ENCODE measurements at regions not wholly inside any gene's neighbourhood (a gene's known extent, or its start where the extent isn't known, plus 50 kb on each side); places are given as distances from the start of the nearest gene placed in this dataset.

- DNase-seq = no peak
Measured at GRCh38 chr13:76160961-76161925, 525.1 kb downstream of the LMO7 start.

GRCh38 chr13:76160506-76160905 lies 524.4 kb downstream of the LMO7 start:
- DNase-seq = no peak

GRCh38 chr13:76157926-76158325 lies 521.8 kb downstream of the LMO7 start:
- DNase-seq = no peak

GRCh38 chr13:76153239-76153638 lies 517.1 kb downstream of the LMO7 start:
- DNase-seq = no peak

GRCh38 chr13:76148926-76149325 lies 512.8 kb downstream of the LMO7 start:
- DNase-seq = no peak

- no peak for DNase-seq
Measured at GRCh38 chr13:76148374-76148773, 512.2 kb downstream of the LMO7 start.

- no peak for DNase-seq
Measured at GRCh38 chr13:76132532-76132931, 496.4 kb downstream of the LMO7 start.

GRCh38 chr13:76131551-76131950 lies 495.4 kb downstream of the LMO7 start:
- no peak for DNase-seq

- DNase-seq = no peak
Measured at GRCh38 chr13:76129305-76130000, 493.3 kb downstream of the LMO7 start.

GRCh38 chr13:76127922-76128321 lies 491.8 kb downstream of the LMO7 start:
- DNase-seq = no peak

- no peak for DNase-seq
Measured at GRCh38 chr13:76123548-76123947, 487.4 kb downstream of the LMO7 start.

- no peak for DNase-seq
Measured at GRCh38 chr13:76116751-76117360, 480.7 kb downstream of the LMO7 start.

GRCh38 chr13:76106763-76107162 lies 470.6 kb downstream of the LMO7 start:
- DNase-seq = no peak

- no peak for DNase-seq
Measured at GRCh38 chr13:76094645-76095044, 458.5 kb downstream of the LMO7 start.

- DNase-seq = no peak
Measured at GRCh38 chr13:76091076-76091475, 454.9 kb downstream of the LMO7 start.

- no peak for DNase-seq
Measured at GRCh38 chr13:76086729-76087128, 450.6 kb downstream of the LMO7 start.

GRCh38 chr13:76067850-76068249 lies 431.7 kb downstream of the LMO7 start:
- no peak for DNase-seq

GRCh38 chr13:76053181-76053580 lies 417.1 kb downstream of the LMO7 start:
- DNase-seq = no peak

GRCh38 chr13:76049376-76049746 lies 413.2 kb downstream of the LMO7 start:
- DNase-seq = no peak

GRCh38 chr13:76048675-76049375 lies 412.7 kb downstream of the LMO7 start:
- DNase-seq = no peak

GRCh38 chr13:76048131-76048530 lies 412.0 kb downstream of the LMO7 start:
- DNase-seq = no peak

GRCh38 chr13:76043874-76044273 lies 407.7 kb downstream of the LMO7 start:
- no peak for DNase-seq

Measured in activated CD4-positive, alpha-beta T cell treated with anti-CD3 and anti-CD28 coated beads, Interleukin-2, amount 50 U/mL, for 48 hours (primary cell).